ENCODE measurements at regions not wholly inside any gene's neighbourhood (a gene's known extent, or its start where the extent isn't known, plus 50 kb on each side); places are given as distances from the start of the nearest gene placed in this dataset.

- no peak for DNase-seq (ENCODE audit: low read depth in 1 of 2, low spot score in 1 of 2)
- 0 out of 3 replicates have a peak, but pooled peaks cover 3% of the 10 kb centered on the region for H3K9me3 ChIP-seq
- ChIA-PET CTCF (interaction anchor here (0.8 to 5.2 kb wide), 7 partner anchors 16 to 238 kb away, joined by 3 to 23 read pairs (median 3); no protein-coding TSS in a partner anchor), POLR2A (interaction anchor here (4.4 kb wide), 1 partner anchor 20 kb away, joined by 92 read pairs; no protein-coding TSS in a partner anchor)
- no peak for ATAC-seq
- peak overlapping the region; percentile 97 to 98 for H3K27ac ChIP-seq
- H3K4me1 ChIP-seq: peaks cover 59% of the 10 kb centered on the region
- no peak overlapping the region for H3K4me3 ChIP-seq
- TF ChIP-seq BCL3 (IDR thresholded peaks at IDR 0.05) (no peak), ZC3H11A (IDR thresholded peaks at IDR 0.05) (no peak), ESRRA (IDR thresholded peaks at IDR 0.05; ENCODE audit: borderline replicate concordance, low read length) (no peak), POLR2A (IDR thresholded peaks at IDR 0.05; ENCODE audit: low read length) (no peak), PHF8 (IDR thresholded peaks at IDR 0.05; ENCODE audit: borderline replicate concordance, low read depth) (no peak), JUNB (IDR thresholded peaks at IDR 0.05) (no peak), HDAC2 (IDR thresholded peaks at IDR 0.05) (no peak)
- H3K4me2 ChIP-seq: peak overlapping the region; percentile 89
- WGBS (ENCODE audit: missing lambda C conversion rate): 72% methylated on average over 7 of the region's 7 CpGs
- FAIRE-seq: no peak
These were observed 197.2 kb downstream of the GLI2 start for GRCh38 chr2:120932881-120933280.

- Histone ChIP-seq H3K27ac (peak overlapping the region; percentile 97 to 98), H3K4me1 (peaks cover 69% of the 10 kb centered on the region), H3K9me3 (0 out of 3 replicates have a peak, but pooled peaks cover 3% of the 10 kb centered on the region), H3K4me3 (no peak overlapping the region), H3K4me2 (peak overlapping the region; percentile 89)
- WGBS (ENCODE audit: missing lambda C conversion rate): 21% methylated on average over 15 of the region's 19 CpGs
- DNase-seq (ENCODE audit: low read depth in 1 of 2, low spot score in 1 of 2): peak; percentile 49 to 77
- ChIA-PET POLR2A (interaction anchor here (0.6 to 4.4 kb wide), 3 partner anchors 21 to 141 kb away, joined by 3 to 92 read pairs (median 30); no protein-coding TSS in a partner anchor), CTCF (interaction anchor here (0.8 to 5.2 kb wide), 8 partner anchors 10 to 239 kb away, joined by 3 to 23 read pairs (median 4); partner anchors contain the start of gene GLI2)
- FAIRE-seq: no peak
- peak; percentile 4 to 9; a peak in 5 of 6 replicates for ATAC-seq
- no peak for TF ChIP-seq NPAS2 (CRISPR knock-in tag; IDR thresholded peaks at IDR 0.05; ENCODE audit: borderline replicate concordance)
- TF ChIP-seq FOXS1 (CRISPR knock-in tag; IDR thresholded peaks at IDR 0.05): no peak
- no peak for TF ChIP-seq ZC3H11A (IDR thresholded peaks at IDR 0.05)
- TF ChIP-seq POLR2A (IDR thresholded peaks at IDR 0.05; ENCODE audit: low read length): no peak
- no peak; the same call in 1 of the 2 replicates for TF ChIP-seq E2F6 (IDR thresholded peaks at IDR 0.05; ENCODE audit: borderline replicate concordance, low read depth)
- TF ChIP-seq RNF2 (IDR thresholded peaks at IDR 0.05; ENCODE audit: borderline replicate concordance, low read depth): no peak
- TF ChIP-seq EP300 (IDR thresholded peaks at IDR 0.05): no peak; a peak in 1 of 5 replicates
- peak; percentile 33; the same call in 1 of the 2 replicates for TF ChIP-seq ATOH8 (CRISPR knock-in tag; IDR thresholded peaks at IDR 0.05; ENCODE audit: low read depth)
- no peak for TF ChIP-seq MAX (IDR thresholded peaks at IDR 0.05)
- peak; percentile 36; the same call in 1 of the 2 replicates for TF ChIP-seq HOXB13 (CRISPR knock-in tag; IDR thresholded peaks at IDR 0.05; ENCODE audit: low read depth)
- TF ChIP-seq CTCF (IDR thresholded peaks at IDR 0.05): no peak
- peak; percentile 59; the same call in 1 of the 2 replicates for TF ChIP-seq EHF (CRISPR knock-in tag; IDR thresholded peaks at IDR 0.05)
- TF ChIP-seq KDM5A (IDR thresholded peaks at IDR 0.05): no peak
- TF ChIP-seq HEYL (CRISPR knock-in tag; IDR thresholded peaks at IDR 0.05): 0 out of 2 replicates have a peak, but pooled peaks have one; percentile 28
These were observed 198.3 kb downstream of the GLI2 start for GRCh38 chr2:120933693-120934573.
